GM18909 (cell line): ENCODE measurements at regions not wholly inside any gene's neighbourhood (a gene's known extent, or its start where the extent isn't known, plus 50 kb on each side); places are given as distances from the start of the nearest gene placed in this dataset.
A peak's percentile ranks its signal among the peaks of the same experiment; 100 is the strongest.
"Not testable (repeated sequence)": the region's sequence is repeated elsewhere in the genome, so short reads cannot be mapped to it uniquely, and the experiment has no call there.

ENCODE experiments used
- ATAC-seq: cut with Tn5 transposase; IDR thresholded peaks from one replicate; pipeline ENCODE4 v1.9.1; 2021; ENCODE audit warnings: mild to moderate bottlenecking; ENCODE audit not compliant: unreplicated experiment, poor library complexity

DNA sequence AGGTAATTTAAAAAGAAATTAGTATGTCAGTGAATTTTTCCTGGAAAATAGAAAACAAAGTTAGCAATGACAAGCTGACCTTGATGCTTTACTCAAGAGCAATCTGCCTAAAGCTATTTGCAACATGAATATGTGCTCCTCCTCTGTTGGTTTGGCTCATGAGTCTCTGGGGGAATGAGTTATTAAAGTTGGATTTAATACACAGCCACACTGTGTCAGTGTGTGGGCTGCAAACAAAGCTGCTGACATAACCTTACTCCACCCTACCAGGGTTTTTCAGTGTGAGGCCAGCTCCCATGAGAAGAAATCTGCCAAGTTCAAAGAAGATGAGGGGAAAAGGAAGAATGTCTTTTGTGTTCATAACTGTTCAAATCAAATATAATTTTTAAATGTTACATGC is 280.5 kb downstream of the TLL1 start:
- ATAC-seq: no peak

DNA sequence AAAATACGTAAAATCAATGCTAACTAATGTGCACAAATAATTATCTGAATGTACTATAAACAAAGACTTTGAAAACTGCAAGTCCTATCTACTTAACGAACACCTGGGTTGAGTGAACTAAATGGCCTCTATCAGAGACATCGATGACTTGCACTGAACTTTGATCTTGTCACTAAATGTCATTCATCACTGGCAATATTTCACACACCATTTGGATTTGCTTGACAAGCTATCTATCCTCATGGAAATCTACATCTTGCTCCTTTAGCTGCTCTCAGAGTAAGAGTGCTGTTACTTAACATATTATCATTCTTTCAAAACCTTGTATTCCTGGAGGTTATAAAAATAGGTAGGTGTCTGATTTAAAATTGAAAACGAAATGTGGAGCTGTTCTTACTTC is 289.3 kb downstream of the TLL1 start:
- no peak for ATAC-seq

DNA sequence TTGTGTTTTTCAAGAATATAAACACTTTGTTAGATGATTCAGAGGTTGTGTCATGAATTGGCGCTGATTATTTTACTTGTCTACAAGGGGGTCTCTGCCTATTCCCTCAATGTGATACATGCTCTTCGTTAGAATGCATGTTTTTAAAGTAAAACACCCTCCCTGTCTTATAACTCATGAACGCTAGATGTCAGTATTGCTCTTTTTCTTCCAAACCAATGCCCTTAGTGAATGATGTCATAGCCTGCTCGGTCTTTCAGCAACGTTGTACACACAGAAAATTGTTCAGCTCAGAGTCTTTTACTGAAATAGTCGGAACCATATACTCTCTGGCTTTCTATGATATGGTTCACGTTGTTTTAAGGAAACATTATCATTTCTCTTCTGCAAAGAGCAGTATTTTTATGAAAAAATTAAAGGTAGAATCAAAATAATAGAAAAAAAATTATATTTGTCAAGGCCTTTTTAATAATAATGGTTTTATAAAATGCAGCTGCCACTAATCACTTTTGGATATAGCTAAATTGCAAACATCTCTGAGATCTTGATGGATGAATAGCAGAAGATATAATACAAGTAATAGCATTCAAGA is 292.9 kb downstream of the TLL1 start:
- ATAC-seq: peak; percentile 99

DNA sequence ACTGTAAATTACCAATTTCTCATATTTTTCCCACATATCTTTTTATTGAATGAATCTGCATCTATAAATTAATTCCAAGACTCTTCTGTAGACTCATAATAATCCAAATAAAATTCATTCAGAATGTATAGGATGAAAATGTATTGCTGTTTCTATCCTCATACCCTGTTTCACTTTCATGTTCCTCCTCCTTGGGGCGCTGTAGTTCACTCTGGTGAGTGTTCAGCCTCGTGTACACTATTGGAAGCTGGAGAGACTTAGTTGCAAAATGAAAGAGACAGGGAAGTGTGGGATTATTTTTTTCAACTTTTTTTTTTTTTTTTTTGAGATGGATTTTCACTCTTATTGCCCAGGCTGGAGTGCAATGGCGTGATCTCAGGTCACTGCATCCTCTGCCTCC is 296.1 kb downstream of the TLL1 start:
- ATAC-seq: no peak

DNA sequence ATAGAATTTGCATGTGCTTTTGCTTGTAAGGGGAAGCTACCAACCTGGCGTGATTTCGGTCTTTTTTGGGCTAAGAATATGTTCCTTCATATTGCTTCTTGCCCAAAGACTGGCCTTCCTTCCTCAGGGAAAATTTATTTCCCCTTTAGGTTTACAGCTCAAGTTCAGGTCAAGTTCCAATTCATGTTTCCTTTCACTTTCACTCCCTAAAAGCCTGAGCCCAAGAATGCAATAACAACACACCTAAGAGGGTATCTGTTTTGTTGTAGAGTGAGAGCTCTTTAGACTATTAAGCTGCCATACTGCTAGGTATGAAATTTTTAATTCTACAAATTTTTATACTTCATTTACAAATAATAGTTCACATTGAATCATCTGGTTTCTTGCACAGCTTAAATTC is 299.6 kb downstream of the TLL1 start:
- ATAC-seq: no peak

DNA sequence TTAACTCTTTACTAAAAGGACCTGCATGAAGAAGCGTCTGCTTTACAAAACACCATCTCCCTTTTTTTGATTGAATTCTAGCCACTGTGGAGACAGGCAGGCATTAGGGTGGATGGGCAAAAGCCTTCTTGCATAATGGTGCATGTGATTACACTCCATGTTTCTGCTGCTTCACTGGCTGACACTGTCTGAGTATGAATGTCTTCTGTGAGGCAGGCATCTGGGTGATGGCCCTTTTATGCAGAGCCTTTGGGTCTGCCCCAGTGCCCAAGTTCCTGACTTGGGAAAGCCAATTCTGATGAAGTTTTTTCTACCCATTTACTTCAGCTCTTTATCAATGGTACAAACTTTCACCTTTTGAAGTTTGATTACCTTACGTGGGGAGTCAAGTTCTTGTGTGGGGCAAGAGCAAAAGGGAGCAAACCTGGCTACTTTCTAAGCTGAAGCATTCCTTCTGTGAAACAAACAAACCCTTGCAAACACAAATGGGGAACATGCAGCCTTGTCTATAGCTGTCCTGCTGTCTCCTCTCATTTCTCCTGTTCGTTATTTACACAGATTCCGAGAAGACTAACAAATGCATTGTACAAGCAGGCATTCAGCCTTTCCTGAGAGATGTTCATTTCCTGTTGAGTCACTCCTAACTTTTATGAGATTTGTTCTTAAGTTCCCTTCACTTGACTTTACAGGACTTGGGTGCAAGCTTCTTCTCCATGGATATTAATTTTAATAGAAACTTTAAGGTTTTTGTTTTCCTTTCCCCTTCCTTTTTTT is 301.9 kb downstream of the TLL1 start:
- no peak for ATAC-seq

DNA sequence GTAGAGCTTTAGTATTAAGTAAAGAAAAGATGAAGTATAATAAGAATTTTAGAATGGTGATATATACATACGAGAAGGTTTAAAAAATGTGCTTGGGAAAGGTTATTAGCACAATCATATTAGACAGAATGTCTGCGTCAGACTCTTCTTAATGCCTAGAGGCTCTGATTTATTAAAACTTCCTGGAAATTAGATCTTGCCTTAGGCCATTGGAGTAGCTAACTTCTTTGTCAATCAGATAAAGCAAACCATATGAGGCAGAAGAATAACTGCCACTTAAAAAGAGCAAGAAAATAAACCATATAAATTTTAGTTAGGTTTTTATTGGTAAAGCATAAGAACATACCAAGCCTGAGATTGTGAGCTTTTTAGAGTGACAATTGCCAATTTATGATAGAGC is 309.1 kb downstream of the TLL1 start:
- ATAC-seq: no peak

DNA sequence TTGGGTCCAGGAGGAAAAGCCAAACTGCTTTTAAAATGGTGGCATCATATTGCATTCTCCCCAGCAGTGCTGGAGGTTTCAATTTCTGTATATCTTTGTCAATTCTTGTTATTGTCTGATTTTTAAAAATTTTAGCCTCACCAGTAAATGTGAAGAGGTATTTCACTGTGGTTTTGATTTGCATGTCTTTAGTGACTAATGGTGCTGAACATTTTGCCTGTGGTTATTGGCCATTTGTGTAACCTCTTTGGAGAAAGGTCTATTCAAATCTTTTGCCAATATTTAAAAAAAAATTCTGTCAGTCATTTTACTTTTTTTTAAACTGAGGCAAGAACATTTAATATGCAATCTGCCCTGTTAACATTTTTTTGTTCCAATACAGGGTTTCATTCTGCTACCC is 322.1 kb downstream of the TLL1 start:
- no peak for ATAC-seq

DNA sequence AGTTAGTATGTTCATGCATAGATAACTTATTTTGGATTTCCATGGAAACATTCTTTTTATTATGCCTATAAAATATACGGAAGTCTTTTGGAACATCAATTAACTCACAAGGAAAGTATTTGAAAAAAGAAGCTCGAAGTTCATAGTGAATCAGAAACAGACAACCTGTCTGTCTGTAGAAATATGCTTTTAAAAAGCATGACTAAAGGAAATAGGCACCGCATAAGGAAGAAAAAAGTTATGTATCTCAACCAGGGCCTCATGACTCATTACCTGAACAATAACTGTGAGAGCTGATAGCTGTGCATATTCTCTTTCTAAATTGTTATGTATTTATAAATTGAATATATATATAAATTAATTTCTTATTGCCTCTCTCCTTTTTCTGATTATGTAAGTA is 324.1 kb downstream of the TLL1 start:
- ATAC-seq: no peak

DNA sequence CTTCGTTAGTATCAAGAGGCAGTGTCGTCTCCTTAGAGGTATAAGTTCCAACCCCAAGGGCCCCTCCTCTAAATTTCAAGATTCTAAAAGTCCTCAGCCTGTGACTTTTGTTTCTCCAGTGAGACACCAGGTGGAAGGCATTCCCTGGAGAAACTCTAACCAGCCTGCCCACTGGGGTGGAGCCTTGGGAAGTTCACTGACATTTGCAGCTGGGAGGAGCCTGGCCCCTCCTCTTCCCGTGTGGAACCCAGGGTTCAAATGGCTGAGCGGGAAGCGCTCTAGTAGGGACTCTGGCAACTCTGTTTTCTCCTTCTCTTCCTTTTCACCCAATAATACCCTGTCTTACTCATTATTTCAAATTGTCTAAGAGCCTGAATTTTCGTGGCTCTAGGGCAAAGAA is 325.0 kb downstream of the TLL1 start:
- no peak for ATAC-seq

DNA sequence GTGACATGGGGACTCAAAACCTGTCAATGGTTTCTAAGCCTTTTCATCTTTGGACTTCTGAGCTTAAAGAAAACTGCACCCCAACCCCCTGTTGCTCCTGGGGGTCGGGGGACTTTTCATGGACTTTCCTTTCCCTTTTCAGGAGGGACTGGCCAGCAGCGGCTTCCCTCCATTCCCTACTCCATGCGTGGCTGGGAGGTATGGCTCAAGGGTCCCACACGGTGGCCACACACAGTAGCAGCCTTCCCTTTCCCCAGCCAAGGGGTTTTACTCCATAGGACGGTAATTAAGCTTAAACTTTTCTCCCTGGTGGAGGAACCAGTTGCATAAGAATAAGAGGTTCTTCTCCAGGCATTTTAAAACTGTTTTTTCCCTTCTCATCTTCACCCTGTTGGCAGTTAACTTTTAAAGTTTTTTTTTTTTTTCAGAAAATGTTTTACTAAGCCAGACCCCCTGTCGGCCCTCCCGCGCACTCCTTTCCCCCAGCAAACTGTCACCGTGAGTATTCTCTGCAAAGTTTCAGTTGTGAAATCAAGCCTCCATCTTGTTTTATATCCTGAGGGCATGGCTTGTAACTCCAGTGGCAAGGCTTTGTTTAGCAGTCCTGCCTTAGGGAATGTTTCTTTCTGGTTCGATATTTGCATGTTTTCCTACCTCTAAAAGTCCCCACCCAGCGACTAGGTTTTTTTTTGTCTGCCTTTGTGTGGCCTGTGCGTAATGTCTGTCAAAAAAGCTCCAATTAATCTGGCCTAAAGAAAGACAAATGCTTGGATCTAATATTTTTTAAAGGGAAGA is 325.7 kb downstream of the TLL1 start:
- ATAC-seq: no peak

DNA sequence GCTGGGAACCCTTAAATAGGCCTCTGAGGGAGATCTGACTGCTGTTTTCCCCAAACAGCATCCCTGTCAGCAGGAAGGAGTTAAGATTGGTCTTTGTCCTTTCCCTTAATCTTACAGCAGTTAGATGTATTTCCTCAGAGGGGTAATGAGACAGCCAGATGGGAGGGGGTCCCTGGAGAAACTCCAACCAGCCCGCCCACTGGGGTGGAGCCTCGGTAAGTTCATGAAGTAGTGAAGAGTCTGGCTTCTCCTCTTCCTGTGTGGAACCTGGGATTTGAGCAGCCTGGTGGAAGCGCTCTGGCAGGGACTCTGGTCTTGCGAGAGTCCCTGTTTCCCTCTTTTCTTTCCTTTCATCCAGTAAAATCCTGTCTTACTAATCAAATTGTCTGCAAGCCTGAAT is 330.0 kb downstream of the TLL1 start:
- no peak for ATAC-seq

DNA sequence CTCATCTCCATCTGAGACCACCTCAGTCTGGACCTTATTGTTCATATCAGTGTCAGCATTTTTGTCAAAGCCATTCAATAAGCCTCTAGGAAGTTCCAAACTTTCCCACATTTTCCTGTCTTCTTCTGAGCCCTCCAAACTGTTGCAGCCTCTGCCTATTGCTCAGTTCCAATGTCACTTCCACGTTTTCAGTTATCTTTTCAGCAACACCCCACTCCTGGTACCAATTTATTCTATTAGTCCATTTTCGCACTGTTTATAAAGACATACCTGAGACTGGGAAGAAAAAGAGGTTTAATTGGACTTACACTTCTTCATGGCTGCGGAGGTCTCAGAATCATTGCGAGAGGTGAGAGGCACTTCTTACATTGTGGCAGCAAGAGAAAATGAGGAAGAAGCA is 339.3 kb downstream of the TLL1 start:
- not testable (repeated sequence) for ATAC-seq

DNA sequence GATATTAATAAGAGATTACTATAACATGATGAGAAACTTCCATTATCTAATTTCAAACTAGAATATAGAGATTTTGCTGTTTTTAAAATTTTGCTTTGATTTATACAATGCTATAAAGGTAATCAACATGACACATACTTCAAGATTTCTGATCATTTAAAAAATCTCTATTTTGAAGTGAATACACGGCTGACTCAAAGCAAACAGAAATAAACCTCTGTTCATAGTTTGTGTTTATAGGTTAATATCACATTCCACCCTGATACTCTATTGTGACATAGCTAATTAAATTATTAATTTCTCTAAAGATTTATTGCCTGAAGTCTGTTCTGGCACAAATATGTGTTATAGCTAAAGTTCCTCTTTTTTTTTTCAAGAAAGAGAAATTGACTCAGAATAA is 349.2 kb downstream of the TLL1 start:
- ATAC-seq: no peak

DNA sequence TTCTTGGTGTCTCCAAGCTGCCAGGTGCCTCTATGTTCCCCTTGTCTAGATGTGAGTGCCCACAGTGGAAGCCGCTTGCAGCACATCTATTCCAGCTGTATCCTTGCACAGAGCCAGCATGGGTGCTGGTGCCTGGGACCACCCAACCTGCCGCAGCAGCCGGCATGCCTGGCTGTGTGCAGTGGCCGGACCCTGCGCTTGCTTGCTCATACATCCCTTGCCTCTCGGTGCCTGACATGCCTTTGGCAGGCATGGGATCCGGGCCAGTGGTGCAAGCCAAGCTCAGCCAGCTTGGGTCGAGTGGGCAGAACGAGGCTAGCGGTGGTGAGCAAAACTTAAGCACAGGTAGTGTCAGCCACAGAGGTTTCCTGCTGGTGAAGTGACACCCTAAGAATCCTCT is 355.1 kb downstream of the TLL1 start:
- ATAC-seq: no peak

DNA sequence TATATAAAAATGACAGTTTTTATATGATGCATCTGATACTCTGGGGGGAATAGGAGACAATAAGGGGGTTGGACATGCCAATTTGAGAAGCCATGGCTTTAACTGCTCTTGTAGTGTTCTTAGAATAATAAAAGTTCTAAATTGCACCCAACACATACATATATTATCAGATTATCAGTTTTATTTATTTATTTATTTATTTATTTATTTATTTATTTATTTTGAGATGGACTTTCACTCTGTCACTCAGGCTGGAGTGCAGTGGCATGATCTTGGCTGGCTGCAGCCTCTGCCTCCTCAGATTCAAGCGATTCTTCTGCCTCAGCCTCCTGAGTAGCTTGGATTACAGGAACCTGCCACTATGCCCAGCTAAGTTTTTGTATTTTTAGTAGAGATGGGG is 356.8 kb downstream of the TLL1 start:
- ATAC-seq: no peak

DNA sequence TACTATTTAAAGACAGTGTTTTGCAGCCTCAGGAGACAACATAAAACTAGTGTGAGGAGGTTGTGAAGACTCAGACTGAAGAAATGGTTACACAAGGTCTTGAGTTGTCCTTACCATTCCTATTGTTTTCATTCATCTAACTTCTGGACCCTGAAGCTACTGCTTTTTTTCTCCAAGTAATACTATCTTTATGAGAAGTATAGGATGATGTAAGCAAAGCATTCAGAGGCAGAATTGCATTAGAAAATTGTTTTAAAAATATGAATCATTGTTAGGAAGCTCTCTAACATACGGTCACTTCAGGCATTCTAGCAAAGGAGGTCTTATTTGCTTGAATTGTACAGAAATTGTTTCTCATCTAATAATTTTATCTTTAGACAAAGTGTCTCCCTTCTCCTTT is 357.8 kb downstream of the TLL1 start:
- no peak for ATAC-seq

DNA sequence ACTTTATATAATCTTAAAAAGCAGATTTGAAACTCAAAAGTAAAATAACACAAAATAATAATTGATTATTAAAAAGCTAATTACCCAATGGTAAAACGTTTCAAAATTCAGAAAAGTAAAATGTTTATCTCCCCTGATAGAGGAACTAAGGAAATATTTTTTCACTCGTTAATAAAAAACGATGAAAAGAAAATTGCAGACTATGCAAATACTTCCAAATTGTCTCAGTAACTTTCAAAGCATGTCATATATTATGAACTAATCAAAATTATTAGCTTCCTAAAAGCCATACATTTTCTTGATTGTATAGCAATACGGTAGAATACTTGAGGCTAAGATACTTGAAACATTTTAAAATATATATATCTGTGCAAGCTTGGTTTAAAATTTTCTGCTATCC is 366.3 kb downstream of the TLL1 start:
- ATAC-seq: no peak

DNA sequence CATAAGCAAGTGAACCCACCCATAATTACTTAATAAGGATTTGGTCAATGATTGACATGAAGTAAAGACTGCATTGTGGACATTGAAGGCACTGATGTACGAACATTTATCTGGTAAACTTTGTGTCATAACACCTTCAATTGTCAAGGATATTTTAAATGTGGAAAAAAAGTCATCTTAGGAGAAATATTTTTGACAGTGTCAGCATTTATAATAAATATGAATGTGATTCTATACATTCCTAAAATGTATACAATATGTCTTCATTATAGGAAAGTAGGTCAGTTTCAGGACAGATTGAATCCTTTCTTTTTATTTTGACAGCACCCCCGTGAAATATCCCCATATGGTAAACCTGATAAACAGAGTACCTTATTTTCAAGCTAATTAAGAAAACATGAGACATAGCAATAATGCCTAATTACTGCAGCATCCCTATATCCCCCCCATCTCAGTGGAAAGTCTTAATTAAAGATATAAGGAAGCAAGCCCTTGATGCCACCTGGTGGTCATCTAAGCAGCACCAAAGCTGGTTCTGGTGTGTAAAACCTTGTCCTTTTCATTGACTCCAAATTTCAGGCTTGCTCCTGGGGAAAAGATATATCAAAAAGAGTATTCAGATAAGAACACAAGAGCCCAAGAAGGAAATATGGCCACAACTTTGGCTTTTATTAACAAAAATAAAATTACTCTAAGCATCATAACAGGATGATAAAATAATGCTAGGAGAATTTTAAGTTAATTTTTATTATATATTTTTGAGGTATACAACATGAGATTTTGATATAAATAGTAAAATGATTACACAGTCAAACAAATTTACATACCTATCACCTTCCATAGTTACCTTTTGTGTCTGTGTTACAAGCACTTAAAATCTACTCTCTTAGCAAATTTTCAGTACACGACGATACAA is 379.7 kb downstream of the TLL1 start:
- no peak for ATAC-seq

DNA sequence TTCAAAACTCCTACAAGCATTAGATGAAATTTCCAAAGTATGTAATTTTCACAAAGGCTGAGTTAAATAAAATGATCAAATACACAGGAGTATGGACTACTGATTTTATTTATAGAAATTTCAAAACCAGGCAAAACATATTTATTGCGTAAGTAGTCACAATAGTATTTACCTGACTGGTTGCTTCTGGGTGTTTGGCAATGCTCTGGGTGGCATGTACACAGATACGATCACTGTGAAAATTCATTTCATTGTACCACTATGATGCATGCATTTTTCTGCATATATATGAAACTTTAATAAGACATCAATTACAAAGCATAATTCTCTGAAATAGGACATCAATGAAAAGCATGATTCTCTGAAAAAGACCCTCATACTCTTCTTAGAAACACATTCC is 384.2 kb downstream of the TLL1 start:
- ATAC-seq: no peak

DNA sequence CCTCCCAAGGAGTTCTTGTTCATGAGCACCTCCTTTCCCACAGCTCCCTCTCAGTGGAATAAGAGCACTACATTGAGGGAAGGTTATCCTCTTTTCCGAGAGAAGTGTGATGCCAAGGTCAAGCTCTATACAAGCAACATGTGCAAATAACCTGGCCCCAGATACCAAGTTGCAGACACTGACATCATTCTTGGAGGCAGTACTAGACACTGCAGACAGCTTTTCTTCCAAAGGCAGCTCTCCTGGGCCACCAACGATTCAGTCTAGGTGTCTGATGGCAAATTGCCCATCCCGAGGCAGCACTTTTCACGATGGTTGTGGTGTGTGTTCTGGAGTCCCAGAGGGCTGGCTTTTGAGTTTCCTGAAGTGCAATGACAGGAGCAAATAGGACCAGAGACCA is 384.9 kb downstream of the TLL1 start:
- ATAC-seq: no peak
